ENCODE measurements at regions not wholly inside any gene's neighbourhood (a gene's known extent, or its start where the extent isn't known, plus 50 kb on each side); places are given as distances from the start of the nearest gene placed in this dataset.

DNA sequence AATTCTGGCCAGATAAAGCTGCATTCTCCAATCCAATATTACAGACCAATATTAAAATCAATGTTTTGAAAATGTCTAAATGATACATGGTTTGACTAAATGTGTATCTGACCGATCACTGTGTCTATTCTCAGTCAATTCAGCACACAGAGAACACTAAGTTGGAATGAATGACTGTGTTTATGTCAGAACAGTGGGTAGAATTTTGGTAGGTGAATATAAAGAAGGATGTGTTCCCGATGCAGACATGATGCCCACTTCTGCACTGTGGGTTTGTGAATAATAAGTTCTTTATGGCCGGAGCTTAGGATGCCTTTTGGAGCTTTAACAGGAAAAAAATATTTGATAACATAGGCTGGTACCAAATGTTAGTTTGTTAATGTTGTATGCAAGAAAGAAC, 113.2 kb upstream of the GIMD1 start:
- TF ChIP-seq, protein P1, sequence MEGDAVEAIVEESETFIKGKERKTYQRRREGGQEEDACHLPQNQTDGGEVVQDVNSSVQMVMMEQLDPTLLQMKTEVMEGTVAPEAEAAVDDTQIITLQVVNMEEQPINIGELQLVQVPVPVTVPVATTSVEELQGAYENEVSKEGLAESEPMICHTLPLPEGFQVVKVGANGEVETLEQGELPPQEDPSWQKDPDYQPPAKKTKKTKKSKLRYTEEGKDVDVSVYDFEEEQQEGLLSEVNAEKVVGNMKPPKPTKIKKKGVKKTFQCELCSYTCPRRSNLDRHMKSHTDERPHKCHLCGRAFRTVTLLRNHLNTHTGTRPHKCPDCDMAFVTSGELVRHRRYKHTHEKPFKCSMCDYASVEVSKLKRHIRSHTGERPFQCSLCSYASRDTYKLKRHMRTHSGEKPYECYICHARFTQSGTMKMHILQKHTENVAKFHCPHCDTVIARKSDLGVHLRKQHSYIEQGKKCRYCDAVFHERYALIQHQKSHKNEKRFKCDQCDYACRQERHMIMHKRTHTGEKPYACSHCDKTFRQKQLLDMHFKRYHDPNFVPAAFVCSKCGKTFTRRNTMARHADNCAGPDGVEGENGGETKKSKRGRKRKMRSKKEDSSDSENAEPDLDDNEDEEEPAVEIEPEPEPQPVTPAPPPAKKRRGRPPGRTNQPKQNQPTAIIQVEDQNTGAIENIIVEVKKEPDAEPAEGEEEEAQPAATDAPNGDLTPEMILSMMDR (IDR thresholded peaks at IDR 0.05): no peak
- TF ChIP-seq POLR2A (IDR thresholded peaks at IDR 0.05): no peak

Data from upper lobe of left lung (tissue), 4 donors.